ENCODE measurements at regions not wholly inside any gene's neighbourhood (a gene's known extent, or its start where the extent isn't known, plus 50 kb on each side); places are given as distances from the start of the nearest gene placed in this dataset.
A peak's percentile ranks its signal among the peaks of the same experiment; 100 is the strongest.

DNA sequence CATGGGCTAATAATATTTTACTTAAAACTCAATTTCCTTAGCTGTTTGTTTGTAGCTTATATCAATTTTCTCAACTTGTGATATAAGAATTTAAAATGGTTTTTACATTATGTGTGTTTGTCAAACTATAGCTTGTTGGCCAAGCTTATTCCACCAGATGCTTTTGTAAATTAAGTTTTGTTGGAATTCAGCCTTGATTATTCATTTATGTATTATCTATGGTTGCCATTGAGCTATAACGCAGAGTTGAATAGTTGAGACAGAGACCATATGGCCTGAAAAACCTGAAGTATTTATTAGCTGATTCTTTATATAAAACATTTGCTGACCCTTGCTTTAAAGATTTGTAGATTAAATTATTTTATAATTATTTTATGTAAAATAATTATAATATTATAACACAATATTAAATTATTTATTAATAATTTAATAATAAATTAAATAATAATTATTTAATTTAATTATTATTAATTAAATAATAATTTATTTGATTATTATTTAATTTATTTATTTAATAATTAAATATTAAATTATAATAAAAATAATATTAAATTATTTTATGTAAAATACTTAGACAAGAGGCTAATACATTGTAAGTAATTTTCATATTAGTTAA lies 779.6 kb upstream of the NECTIN3 start:
- H3K4me3 ChIP-seq (ENCODE audit: low read depth, low read length) = no peak overlapping the region
- no peak for DNase-seq (ENCODE audit: low read depth)
- no peak for TF ChIP-seq CTCF (IDR thresholded peaks at IDR 0.05; ENCODE audit: insufficient read depth, low read depth, low read length)

DNA sequence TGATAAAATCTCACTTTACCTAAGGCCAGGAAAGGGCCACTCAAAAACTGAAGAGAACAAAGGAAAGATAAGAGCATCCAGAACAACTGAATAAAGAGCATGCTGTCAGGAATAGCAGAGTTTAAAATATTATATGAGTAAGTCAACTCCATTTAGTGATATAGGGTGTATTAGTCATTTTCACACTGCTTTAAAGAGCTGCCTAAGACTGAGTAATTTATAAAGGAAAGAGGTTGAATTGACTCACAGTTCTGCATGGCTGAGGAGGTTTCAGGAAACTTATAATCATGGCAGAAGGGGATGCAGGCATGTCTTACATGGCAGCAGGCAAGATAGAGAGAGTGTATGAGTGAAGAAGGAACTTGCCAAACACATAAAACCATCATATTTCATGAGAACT lies 778.0 kb upstream of the NECTIN3 start:
- DNase-seq (ENCODE audit: low read depth) = no peak
- H3K4me3 ChIP-seq (ENCODE audit: low read depth, low read length) = no peak overlapping the region
- TF ChIP-seq CTCF (IDR thresholded peaks at IDR 0.05; ENCODE audit: insufficient read depth, low read depth, low read length) = no peak

DNA sequence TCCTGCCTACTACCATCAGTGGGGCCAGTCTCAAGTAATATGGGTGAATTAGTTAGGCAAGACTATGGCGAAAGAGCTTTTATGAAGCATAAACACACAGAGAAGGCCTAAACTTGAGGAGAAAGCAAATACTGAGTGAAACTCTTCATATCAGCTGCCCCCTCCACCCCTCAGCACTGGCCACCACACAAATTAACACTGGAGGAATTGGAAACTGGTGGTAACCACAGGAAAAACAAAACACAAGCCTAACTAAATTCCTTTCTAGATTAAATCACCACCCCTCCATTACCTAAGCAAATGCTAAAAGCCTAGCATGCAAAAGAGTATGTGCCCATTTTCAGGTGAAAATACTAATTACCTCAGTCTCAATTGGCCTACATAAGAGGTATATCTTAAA lies 774.7 kb upstream of the NECTIN3 start:
- H3K4me3 ChIP-seq (ENCODE audit: low read depth, low read length) = no peak overlapping the region
- DNase-seq (ENCODE audit: low read depth) = peak; percentile 19
- no peak for TF ChIP-seq CTCF (IDR thresholded peaks at IDR 0.05; ENCODE audit: insufficient read depth, low read depth, low read length)

- H3K4me3 ChIP-seq (ENCODE audit: low read depth, low read length) = no peak overlapping the region
- no peak for DNase-seq (ENCODE audit: low read depth)
- no peak for TF ChIP-seq CTCF (IDR thresholded peaks at IDR 0.05; ENCODE audit: insufficient read depth, low read depth, low read length)
Measured at GRCh38 chr3:110301781-110302180, 769.8 kb upstream of the NECTIN3 start.

DNA sequence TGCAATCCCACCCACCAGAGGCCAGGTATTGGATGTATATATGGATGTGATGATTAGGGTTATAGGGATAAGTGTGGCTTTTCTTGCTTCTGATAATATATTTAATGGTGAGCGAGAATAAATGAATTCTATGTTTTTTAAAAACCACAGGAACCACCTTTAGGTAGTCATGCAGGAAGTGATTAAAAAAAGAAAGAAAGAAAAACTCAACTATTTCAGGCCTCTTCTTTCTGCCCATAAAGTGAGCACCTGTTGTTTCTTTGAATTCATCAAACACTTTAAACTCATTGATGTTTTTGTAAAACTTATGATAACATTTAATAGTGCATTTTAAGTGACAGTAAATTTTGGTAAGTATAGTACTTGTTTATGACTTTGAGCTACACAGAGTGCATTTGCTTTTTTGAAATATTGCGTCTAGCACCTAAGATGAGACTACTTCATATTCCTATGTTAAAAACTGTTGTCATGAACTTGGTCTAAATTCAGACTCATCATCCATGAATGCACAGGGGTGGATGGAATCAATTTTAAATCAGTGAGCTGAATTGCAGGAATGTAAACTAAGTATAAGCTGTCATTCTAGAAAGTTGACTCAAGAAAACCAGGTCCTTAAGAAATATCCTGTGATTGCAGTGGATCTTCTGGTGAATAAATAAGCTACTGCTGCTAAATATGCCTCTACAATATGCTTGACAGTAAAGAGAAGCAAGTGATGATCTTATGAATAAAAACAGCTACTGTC lies 764.4 kb upstream of the NECTIN3 start:
- no peak overlapping the region for H3K4me3 ChIP-seq (ENCODE audit: low read depth, low read length)
- TF ChIP-seq CTCF (IDR thresholded peaks at IDR 0.05; ENCODE audit: insufficient read depth, low read depth, low read length) = no peak
- peak; percentile 40 for DNase-seq (ENCODE audit: low read depth)

DNA sequence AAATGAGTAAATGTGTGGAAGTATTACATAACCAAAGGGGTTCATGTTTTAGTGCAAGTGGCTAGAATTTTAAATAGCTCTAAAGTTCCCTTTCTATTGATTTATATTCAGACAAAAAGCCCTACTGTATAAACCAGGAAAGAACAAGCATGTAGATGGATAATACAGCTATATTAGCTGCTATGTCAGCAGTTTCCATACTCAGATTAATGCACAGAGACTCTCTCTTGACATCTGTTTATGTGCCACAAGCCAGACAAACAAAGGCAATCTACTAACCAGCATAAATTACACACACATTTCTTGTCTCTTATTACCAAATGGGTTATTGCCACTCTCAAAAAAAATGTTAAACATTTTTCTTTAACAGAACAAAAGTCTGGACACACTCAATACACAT lies 760.1 kb upstream of the NECTIN3 start:
- no peak overlapping the region for H3K4me3 ChIP-seq (ENCODE audit: low read depth, low read length)
- no peak for DNase-seq (ENCODE audit: low read depth)
- TF ChIP-seq CTCF (IDR thresholded peaks at IDR 0.05; ENCODE audit: insufficient read depth, low read depth, low read length) = no peak
